KMS-11 (cell line): ENCODE measurements at regions not wholly inside any gene's neighbourhood (a gene's known extent, or its start where the extent isn't known, plus 50 kb on each side); places are given as distances from the start of the nearest gene placed in this dataset.

Experiments
- H2AFZ ChIP-seq: fragments of 200-600 bp; sonication (generic); 2 replicates; pipeline ENCODE4 v1.6.1; 2016; ENCODE audit warnings: antibody characterized with exemption, mixed run types, low read depth
- H3K27ac ChIP-seq: fragments of 200-600 bp; sonication (generic); 2 replicates; pipeline ENCODE4 v1.6.1; 2016; ENCODE audit warnings: mild to moderate bottlenecking, mixed run types
- H3K27me3 ChIP-seq: fragments of 200-600 bp; sonication (generic); 2 replicates; pipeline ENCODE4 v1.6.1; 2017; ENCODE audit warnings: mild to moderate bottlenecking, low read depth, mixed run types, moderate library complexity; ENCODE audit not compliant: insufficient read depth
- H3K36me3 ChIP-seq: fragments of 200-600 bp; sonication (generic); 2 replicates; pipeline ENCODE4 v1.6.1; 2017; ENCODE audit warnings: mild to moderate bottlenecking, mixed run types; ENCODE audit not compliant: insufficient read depth
- H3K4me1 ChIP-seq: fragments of 200-600 bp; sonication (generic); 2 replicates; pipeline ENCODE4 v1.6.1; 2016; ENCODE audit warnings: mild to moderate bottlenecking, low read depth, mixed run types; ENCODE audit not compliant: poor library complexity, severe bottlenecking
- H3K4me2 ChIP-seq: fragments of 200-600 bp; sonication (generic); 2 replicates; pipeline ENCODE4 v1.7.0; 2016; ENCODE audit warnings: mild to moderate bottlenecking, mixed run types
- H3K4me3 ChIP-seq: fragments of 200-600 bp; sonication (generic); IDR thresholded peaks from 2 replicates; pipeline ENCODE4 v1.6.1; 2017; ENCODE audit warnings: low read depth, low read length, mixed read lengths; ENCODE audit not compliant: insufficient read depth
- H3K79me2 ChIP-seq: fragments of 200-600 bp; sonication (generic); 2 replicates; pipeline ENCODE4 v1.6.1; 2016; ENCODE audit warnings: low read depth, mixed run types; ENCODE audit not compliant: insufficient read depth
- H3K9ac ChIP-seq: fragments of 200-600 bp; sonication (generic); 2 replicates; pipeline ENCODE4 v1.6.1; 2016; ENCODE audit warnings: mild to moderate bottlenecking, mixed run types
- H4K20me1 ChIP-seq: fragments of 200-600 bp; sonication (generic); 2 replicates; pipeline ENCODE4 v1.6.1; 2016; ENCODE audit warnings: mild to moderate bottlenecking, mixed run types; ENCODE audit not compliant: insufficient read depth
- TF ChIP-seq, protein P1 (sequence below): fragments of 200-600 bp; sonication (generic); conservative IDR thresholded peaks from 2 replicates; pipeline ENCODE4 v1.6.1; 2017; ENCODE audit warnings: low read depth, mild to moderate bottlenecking, antibody characterized with exemption, low read length, moderate library complexity, mixed read lengths

DNA sequence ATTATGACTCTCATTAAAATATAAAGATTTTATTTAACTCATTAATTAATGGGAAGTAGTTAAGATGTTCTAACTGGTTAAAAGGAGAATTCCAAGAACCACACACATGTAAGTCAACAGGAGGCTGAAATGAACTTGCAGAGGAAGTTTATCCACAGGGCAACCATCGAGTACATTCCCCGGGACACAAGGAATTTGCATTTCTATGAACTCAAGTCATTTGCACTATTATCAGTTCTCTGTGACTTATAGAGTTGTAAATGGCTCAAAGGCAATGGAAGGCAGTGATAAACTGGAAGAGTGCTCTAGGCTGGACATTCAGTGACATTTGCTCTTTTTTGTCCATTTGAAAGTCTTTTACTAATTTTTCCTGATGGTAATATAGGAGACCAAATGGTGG, 97.4 kb downstream of the SNX5 start:
- Histone ChIP-seq H3K27me3 (no peaks in the 10 kb centered on the region), H2AFZ (no peak overlapping the region), H4K20me1 (no peaks in the 10 kb centered on the region), H3K27ac (no peak overlapping the region), H3K4me1 (no peaks in the 10 kb centered on the region), H3K79me2 (no peaks in the 10 kb centered on the region), H3K9ac (no peak overlapping the region), H3K36me3 (no peaks in the 10 kb centered on the region), H3K4me3 (no peak overlapping the region), H3K4me2 (no peak overlapping the region)
- TF ChIP-seq, protein P1, sequence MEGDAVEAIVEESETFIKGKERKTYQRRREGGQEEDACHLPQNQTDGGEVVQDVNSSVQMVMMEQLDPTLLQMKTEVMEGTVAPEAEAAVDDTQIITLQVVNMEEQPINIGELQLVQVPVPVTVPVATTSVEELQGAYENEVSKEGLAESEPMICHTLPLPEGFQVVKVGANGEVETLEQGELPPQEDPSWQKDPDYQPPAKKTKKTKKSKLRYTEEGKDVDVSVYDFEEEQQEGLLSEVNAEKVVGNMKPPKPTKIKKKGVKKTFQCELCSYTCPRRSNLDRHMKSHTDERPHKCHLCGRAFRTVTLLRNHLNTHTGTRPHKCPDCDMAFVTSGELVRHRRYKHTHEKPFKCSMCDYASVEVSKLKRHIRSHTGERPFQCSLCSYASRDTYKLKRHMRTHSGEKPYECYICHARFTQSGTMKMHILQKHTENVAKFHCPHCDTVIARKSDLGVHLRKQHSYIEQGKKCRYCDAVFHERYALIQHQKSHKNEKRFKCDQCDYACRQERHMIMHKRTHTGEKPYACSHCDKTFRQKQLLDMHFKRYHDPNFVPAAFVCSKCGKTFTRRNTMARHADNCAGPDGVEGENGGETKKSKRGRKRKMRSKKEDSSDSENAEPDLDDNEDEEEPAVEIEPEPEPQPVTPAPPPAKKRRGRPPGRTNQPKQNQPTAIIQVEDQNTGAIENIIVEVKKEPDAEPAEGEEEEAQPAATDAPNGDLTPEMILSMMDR: no peak

DNA sequence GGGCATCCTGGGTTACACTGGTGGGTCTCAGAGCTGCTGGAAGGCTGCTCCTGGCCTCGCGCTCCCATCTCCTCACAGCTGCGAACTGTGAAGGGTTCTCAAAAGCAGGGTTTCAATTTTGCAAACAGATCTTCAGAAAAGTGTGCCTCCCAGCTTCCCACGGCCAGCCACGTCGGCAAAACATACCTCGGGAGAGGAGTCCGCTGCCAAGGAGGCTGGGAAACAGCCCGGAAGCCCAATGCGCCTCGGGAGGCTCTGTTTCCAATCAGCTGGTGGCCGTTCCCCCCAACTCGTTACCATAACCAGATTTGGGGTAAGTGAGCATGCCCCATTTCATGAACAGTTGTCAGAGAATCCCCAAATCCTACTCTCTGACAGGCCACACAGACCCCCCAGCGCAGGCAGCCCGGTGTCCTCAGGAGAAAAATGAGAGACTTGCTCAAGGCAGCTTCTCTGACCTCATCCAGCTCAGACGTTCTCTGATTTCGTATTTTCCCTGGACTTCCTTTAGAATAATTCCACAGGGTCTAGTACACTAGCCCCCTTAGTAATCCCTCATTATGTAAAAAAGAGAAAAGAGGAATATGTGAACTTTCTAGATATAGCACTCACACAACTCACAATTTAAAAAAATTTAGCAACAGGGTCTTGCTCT, 98.4 kb downstream of the SNX5 start:
- H3K79me2 ChIP-seq: no peaks in the 10 kb centered on the region
- H3K9ac ChIP-seq: no peak overlapping the region
- no peaks in the 10 kb centered on the region for H3K27me3 ChIP-seq
- TF ChIP-seq, protein P1: no peak
- no peaks in the 10 kb centered on the region for H3K36me3 ChIP-seq
- no peaks in the 10 kb centered on the region for H3K4me1 ChIP-seq
- H3K27ac ChIP-seq: no peak overlapping the region
- no peak overlapping the region for H2AFZ ChIP-seq
- H3K4me3 ChIP-seq: no peak overlapping the region
- H4K20me1 ChIP-seq: no peaks in the 10 kb centered on the region
- H3K4me2 ChIP-seq: no peak overlapping the region

DNA sequence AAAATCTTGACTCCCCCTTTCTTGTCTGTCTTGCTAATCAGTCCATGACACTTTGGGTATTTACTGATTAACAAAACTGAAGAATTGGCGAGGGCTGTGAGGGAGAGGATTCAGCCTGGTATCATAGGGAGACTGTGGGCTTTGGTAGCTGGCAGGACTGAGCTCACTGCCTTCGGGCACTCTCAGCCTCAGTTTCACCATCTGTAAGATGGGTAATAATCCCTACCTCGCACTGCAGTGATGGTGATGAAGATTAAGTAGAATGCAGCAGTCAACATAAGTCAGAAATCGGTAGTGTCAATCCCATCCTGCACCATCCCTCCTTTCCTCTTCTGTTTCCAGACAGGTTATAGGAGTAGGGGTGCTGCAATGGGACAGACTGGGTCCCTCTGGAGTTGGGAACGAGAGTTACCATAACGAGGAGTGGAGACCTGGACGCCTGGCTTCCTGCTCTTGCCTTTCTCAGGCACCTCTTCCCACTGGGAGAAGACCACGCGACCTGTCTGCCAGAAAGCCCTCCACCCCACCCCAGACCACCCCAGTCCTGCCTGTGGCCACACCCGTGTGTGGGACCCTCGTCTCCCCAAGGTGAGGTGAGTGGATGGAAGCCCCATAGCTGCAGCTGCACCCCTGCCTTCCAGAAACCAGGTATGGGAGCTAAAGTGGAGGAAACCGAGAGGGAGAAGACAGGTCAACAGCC, 99.1 kb downstream of the SNX5 start:
- Histone ChIP-seq H3K4me2 (no peak overlapping the region), H2AFZ (no peak overlapping the region), H3K9ac (no peak overlapping the region), H3K27me3 (no peaks in the 10 kb centered on the region), H4K20me1 (no peaks in the 10 kb centered on the region), H3K27ac (no peak overlapping the region), H3K79me2 (no peaks in the 10 kb centered on the region), H3K4me3 (no peak overlapping the region), H3K4me1 (no peaks in the 10 kb centered on the region), H3K36me3 (no peaks in the 10 kb centered on the region)
- TF ChIP-seq, protein P1: no peak

DNA sequence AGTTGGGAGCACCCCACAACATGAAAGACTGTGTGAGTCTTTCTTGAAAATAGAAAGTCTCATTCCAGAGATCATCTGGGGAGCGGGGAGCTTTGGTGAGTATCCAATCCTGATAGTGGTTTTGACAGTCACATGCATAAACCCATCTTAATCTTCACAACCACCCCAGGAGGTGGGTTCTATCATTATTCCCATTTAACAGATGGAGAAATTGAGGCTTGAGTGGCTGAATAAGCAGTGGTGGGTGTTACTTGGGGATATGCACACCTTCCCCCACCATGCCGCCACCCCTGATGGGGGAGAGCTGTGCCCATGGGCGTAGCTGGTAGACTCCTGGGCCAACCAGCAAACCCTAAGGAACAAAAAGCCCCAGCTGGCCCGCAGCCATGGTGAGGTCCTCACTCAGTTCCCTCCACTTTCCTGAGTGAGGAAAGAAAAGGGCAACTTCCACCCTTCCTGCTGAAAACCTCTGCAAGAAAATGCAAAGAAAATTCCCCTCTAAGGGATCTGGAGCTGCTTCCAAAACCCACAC, 99.8 kb downstream of the SNX5 start:
- Histone ChIP-seq H3K79me2 (no peaks in the 10 kb centered on the region), H3K27ac (no peak overlapping the region), H3K4me3 (no peak overlapping the region), H3K36me3 (no peaks in the 10 kb centered on the region), H2AFZ (no peak overlapping the region), H3K4me2 (no peak overlapping the region), H3K27me3 (no peaks in the 10 kb centered on the region), H3K9ac (no peak overlapping the region), H3K4me1 (no peaks in the 10 kb centered on the region), H4K20me1 (no peaks in the 10 kb centered on the region)
- TF ChIP-seq, protein P1: no peak
